ENCODE measurements at regions not wholly inside any gene's neighbourhood (a gene's known extent, or its start where the extent isn't known, plus 50 kb on each side); places are given as distances from the start of the nearest gene placed in this dataset.

DNA sequence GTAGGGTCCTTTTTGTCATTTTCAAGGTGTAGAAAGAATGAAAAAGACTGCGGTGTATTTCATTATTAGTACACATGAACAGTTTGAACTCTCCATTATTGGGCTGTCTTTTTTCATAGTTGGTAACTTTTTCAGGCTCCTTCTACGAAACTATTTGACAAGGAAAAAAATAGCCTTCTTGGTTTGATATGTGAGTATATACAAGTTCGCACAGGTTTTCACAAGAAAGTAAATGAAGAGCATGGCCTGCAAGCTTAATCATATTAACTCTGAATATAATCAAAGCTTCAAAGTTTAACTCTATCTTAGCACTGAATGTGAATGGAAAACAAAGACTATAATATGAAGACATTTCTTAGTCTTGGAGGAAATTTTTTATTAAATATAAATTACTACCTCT is 290.0 kb upstream of the ADGRL2 start:
- Histone ChIP-seq H3K4me3 (ENCODE audit: extremely low read depth in 1 of 4, insufficient read depth in 2 of 4, low read depth in 3 of 4, low read length in 4 of 4) (no peak overlapping the region), H4K91ac (replicated peaks; ENCODE audit: insufficient read length, low read length) (no peak overlapping the region), H3K36me3 (ENCODE audit: control insufficient read depth in 2 of 4, insufficient read depth in 4 of 4, low read length in 3 of 4) (no peaks in the 10 kb centered on the region), H3K4ac (replicated peaks; ENCODE audit: insufficient read length, low read depth, low read length) (no peak overlapping the region), H3K79me2 (ENCODE audit: control insufficient read depth in 1 of 2, insufficient read depth in 2 of 2, low read length in 2 of 2) (no peaks in the 10 kb centered on the region), H3K27ac (ENCODE audit: low read depth, low read length) (no peak overlapping the region), H2BK12ac (ENCODE audit: low read depth, low read length) (no peak overlapping the region), H2AK5ac (ENCODE audit: low read depth, low read length) (no peak overlapping the region), H3K9me3 (ENCODE audit: insufficient read depth in 2 of 2, low read depth in 1 of 2, low read length in 1 of 2) (no peaks in the 10 kb centered on the region), H4K8ac (ENCODE audit: extremely low read depth, insufficient read depth, low read length) (no peak overlapping the region), H2BK20ac (ENCODE audit: low read length) (no peak overlapping the region), H3K4me1 (replicated peaks in 1 of 4; ENCODE audit: control insufficient read depth in 3 of 4, insufficient read depth in 4 of 4, low read length in 3 of 4) (peaks cover 0 to 25% (median 12%) of the 10 kb centered on the region in 4 experiments), H3K27me3 (replicated peaks in 1 of 4; ENCODE audit: control insufficient read depth in 3 of 4, extremely low read depth in 1 of 4, insufficient read depth in 3 of 4, low read length in 3 of 4) (no peaks in the 10 kb centered on the region), H3K4me2 (ENCODE audit: insufficient read depth in 1 of 2, low read depth in 2 of 2, low read length in 2 of 2) (no peak overlapping the region), H3K23me2 (ENCODE audit: low read depth, low read length) (no peaks in the 10 kb centered on the region; the same call in 1 of the 2 replicates), H3K79me1 (ENCODE audit: low read depth, low read length) (no peaks in the 10 kb centered on the region), H4K5ac (ENCODE audit: insufficient read length, low read depth, low read length) (no peak overlapping the region), H3K18ac (ENCODE audit: extremely low read depth, low read length) (no peak overlapping the region), H3K14ac (ENCODE audit: insufficient read length) (no peak overlapping the region), H3K23ac (ENCODE audit: insufficient read length) (no peak overlapping the region), H4K20me1 (replicated peaks in 1 of 2; ENCODE audit: control insufficient read depth in 1 of 2, insufficient read depth in 2 of 2, low read length in 2 of 2) (no peaks in the 10 kb centered on the region), H2BK5ac (ENCODE audit: low read depth, low read length) (no peak overlapping the region), H3K56ac (replicated peaks; ENCODE audit: insufficient read length, low read depth, low read length) (no peak overlapping the region), H2BK120ac (replicated peaks; ENCODE audit: low read depth, low read length) (no peak overlapping the region), H2AFZ (ENCODE audit: low read length) (no peak overlapping the region), H3K9ac (replicated peaks in 1 of 4; ENCODE audit: extremely low read depth in 1 of 4, low read depth in 3 of 4, low read length in 3 of 4) (no peak overlapping the region), H2BK15ac (ENCODE audit: low read length) (no peak overlapping the region)
- no peak for TF ChIP-seq TAF7 (optimal IDR thresholded peaks at IDR 0.05; ENCODE audit: borderline replicate concordance, low read depth, low read length)
- TF ChIP-seq SIRT6 (IDR thresholded peaks at IDR 0.05; ENCODE audit: low read length), result no peak
- TF ChIP-seq FOSL1 (IDR thresholded peaks at IDR 0.05; ENCODE audit: insufficient read depth, low read depth, low read length), result no peak
- no peak for TF ChIP-seq POLR2A (IDR thresholded peaks at IDR 0.05; ENCODE audit: control extremely low read depth in 1 of 2, low read depth in 2 of 2, low read length in 2 of 2)
- TF ChIP-seq MAFK (IDR thresholded peaks at IDR 0.05; ENCODE audit: low read depth, low read length), result no peak
- no peak for TF ChIP-seq CEBPB (IDR thresholded peaks at IDR 0.05; ENCODE audit: low read depth, low read length)
- TF ChIP-seq ATF3 (IDR thresholded peaks at IDR 0.05; ENCODE audit: insufficient read depth, low read depth, low read length), result no peak
- POLR2A ChIA-PET (ENCODE audit: partially characterized antibody), result no interaction called here
- CTCF ChIA-PET (ENCODE audit: partially characterized antibody), result interaction anchor here (0.6 to 1.7 kb wide), 4 partner anchors 11 to 275 kb away, joined by 3 to 4 read pairs (median 3); no protein-coding TSS in a partner anchor
- 83% methylated on average over 3 of the region's 3 CpGs; no CpG with 5 or more reads in 1 of the 2 experiments for WGBS, 2 experiments (ENCODE audit: extremely low coverage in 1 of 2, insufficient coverage in 1 of 2, insufficient read length in 1 of 2, insufficient replicate concordance in 2 of 2, low coverage in 1 of 2, low lambda C conversion rate in 2 of 2, missing lambda C conversion rate in 1 of 2)
- no peak for FAIRE-seq
- no peak for DNase-seq (ENCODE audit: low read depth in 1 of 2, low spot score in 2 of 2)

All from H1 (cell line).